ENCODE measurements at regions not wholly inside any gene's neighbourhood (a gene's known extent, or its start where the extent isn't known, plus 50 kb on each side); places are given as distances from the start of the nearest gene placed in this dataset.

GRCh38 chr20:57007171-57007540 is 259.3 kb downstream of the BMP7 start:
- no peaks in the 10 kb centered on the region for H3K4me1 ChIP-seq
- TF ChIP-seq CTCF (IDR thresholded peaks at IDR 0.05 in 8 of 11, conservative IDR thresholded peaks at IDR 0.05 in 3 of 11): no peak
- no peak for TF ChIP-seq POLR2A (IDR thresholded peaks at IDR 0.05)
- no peak for TF ChIP-seq POLR2AphosphoS5 (IDR thresholded peaks at IDR 0.05)
- H3K27me3 ChIP-seq (replicated peaks in 1 of 7): peaks cover 0 to 82% (median 8%) of the 10 kb centered on the region in 7 donors
- no peak overlapping the region for H3K4me3 ChIP-seq
- no peaks in the 10 kb centered on the region for H3K36me3 ChIP-seq
- H3K27ac ChIP-seq: no peak overlapping the region
- H3K9me3 ChIP-seq: no peaks in the 10 kb centered on the region
- WGBS, 5 donors: 76 to 85% (median 78%) methylated on average over 3 of the region's 3 CpGs
- DNase-seq: no peak
- intact Hi-C loops (cut with DNase I; ENCODE audit: low total_unique reads): no loop called here

- Histone ChIP-seq H3K27me3 (replicated peaks in 1 of 7) (peaks cover 0 to 88% (median 8%) of the 10 kb centered on the region in 7 donors), H3K27ac (no peak overlapping the region), H3K4me3 (no peak overlapping the region), H3K4me1 (no peaks in the 10 kb centered on the region), H3K9me3 (no peaks in the 10 kb centered on the region), H3K36me3 (no peaks in the 10 kb centered on the region)
- intact Hi-C loops (cut with DNase I; ENCODE audit: low total_unique reads): no loop called here
- no peak for DNase-seq
- WGBS, 5 donors: 31 to 55% (median 48%) methylated on average over 3 of the region's 3 CpGs
- no peak for TF ChIP-seq POLR2AphosphoS5 (IDR thresholded peaks at IDR 0.05)
- TF ChIP-seq CTCF (IDR thresholded peaks at IDR 0.05 in 8 of 11, conservative IDR thresholded peaks at IDR 0.05 in 3 of 11): no peak
- TF ChIP-seq POLR2A (IDR thresholded peaks at IDR 0.05): no peak
Observed at GRCh38 chr20:57008217-57008616, 258.2 kb downstream of the BMP7 start.

GRCh38 chr20:57009355-57009754 is 257.1 kb downstream of the BMP7 start:
- Histone ChIP-seq H3K4me1 (no peaks in the 10 kb centered on the region), H3K27me3 (replicated peaks in 1 of 7) (peaks cover 0 to 88% (median 15%) of the 10 kb centered on the region in 7 donors), H3K9me3 (no peaks in the 10 kb centered on the region), H3K4me3 (no peak overlapping the region), H3K27ac (no peak overlapping the region), H3K36me3 (no peaks in the 10 kb centered on the region)
- TF ChIP-seq CTCF (IDR thresholded peaks at IDR 0.05 in 8 of 11, conservative IDR thresholded peaks at IDR 0.05 in 3 of 11) (no peak), POLR2A (IDR thresholded peaks at IDR 0.05) (no peak), POLR2AphosphoS5 (IDR thresholded peaks at IDR 0.05) (no peak)
- DNase-seq: no peak
- 69 to 85% (median 84%) methylated on average over 3 of the region's 3 CpGs for WGBS, 5 donors
- intact Hi-C loops (cut with DNase I; ENCODE audit: low total_unique reads): no loop called here

- Histone ChIP-seq H3K36me3 (no peaks in the 10 kb centered on the region), H3K4me1 (no peaks in the 10 kb centered on the region), H3K4me3 (no peak overlapping the region), H3K27me3 (replicated peaks in 1 of 7) (peaks cover 0 to 88% (median 15%) of the 10 kb centered on the region in 7 donors), H3K9me3 (no peaks in the 10 kb centered on the region), H3K27ac (no peak overlapping the region)
- WGBS, 5 donors: 69 to 83% (median 76%) methylated on average over 5 to 7 of the region's 7 CpGs
- no peak for DNase-seq
- no peak for TF ChIP-seq POLR2AphosphoS5 (IDR thresholded peaks at IDR 0.05)
- no peak for TF ChIP-seq CTCF (IDR thresholded peaks at IDR 0.05 in 8 of 11, conservative IDR thresholded peaks at IDR 0.05 in 3 of 11)
- no peak for TF ChIP-seq POLR2A (IDR thresholded peaks at IDR 0.05)
- intact Hi-C loops (cut with DNase I; ENCODE audit: low total_unique reads): no loop called here
Observed at GRCh38 chr20:57009775-57010174, 256.7 kb downstream of the BMP7 start.
